Glutamatergic neuron (in vitro differentiated cells): ENCODE measurements at regions not wholly inside any gene's neighbourhood (a gene's known extent, or its start where the extent isn't known, plus 50 kb on each side); places are given as distances from the start of the nearest gene placed in this dataset.
"Not testable (repeated sequence)": the region's sequence is repeated elsewhere in the genome, so short reads cannot be mapped to it uniquely, and the experiment has no call there.

Experiments used
- DNase-seq: peaks from one replicate; pipeline ENCODE4 v3.0.0; 2022
- H3K27ac Mint-ChIP-seq: one replicate; pipeline ENCODE4 v1.8.0; 2020; ENCODE audit warnings: mild to moderate bottlenecking, mixed read lengths, inconsistent platforms; ENCODE audit not compliant: unreplicated experiment
- H3K27me3 Mint-ChIP-seq: one replicate; pipeline ENCODE4 v1.8.0; 2020; ENCODE audit warnings: mild to moderate bottlenecking, moderate library complexity, mixed read lengths, inconsistent platforms; ENCODE audit not compliant: unreplicated experiment
- H3K36me3 Mint-ChIP-seq: one replicate; pipeline ENCODE4 v1.8.0; 2020; ENCODE audit warnings: mild to moderate bottlenecking, mixed read lengths, inconsistent platforms; ENCODE audit not compliant: unreplicated experiment
- H3K4me1 Mint-ChIP-seq: one replicate; pipeline ENCODE4 v1.8.0; 2020; ENCODE audit warnings: mild to moderate bottlenecking, low read depth, mixed read lengths, inconsistent platforms; ENCODE audit not compliant: unreplicated experiment
- H3K4me3 Mint-ChIP-seq: one replicate; pipeline ENCODE4 v1.8.0; 2020; ENCODE audit warnings: mild to moderate bottlenecking, mixed read lengths, inconsistent platforms; ENCODE audit not compliant: unreplicated experiment
- H3K9me3 Mint-ChIP-seq: one replicate; pipeline ENCODE4 v1.8.0; 2020; ENCODE audit warnings: mild to moderate bottlenecking, moderate library complexity, mixed read lengths, inconsistent platforms; ENCODE audit not compliant: unreplicated experiment
- CTCF ChIP-seq: fragments of 200-600 bp; sonication (generic); IDR thresholded peaks from one replicate; pipeline ENCODE4 v1.5.0; 2021; ENCODE audit not compliant: partially characterized antibody, unreplicated experiment

GRCh38 chr14:71165121-71166031 lies 258.1 kb downstream of the PCNX1 start:
- Mint-ChIP-seq H3K4me3 (no peak overlapping the region), H3K27ac (no peak overlapping the region), H3K9me3 (peaks cover 2% of the 10 kb centered on the region), H3K27me3 (peaks cover 2% of the 10 kb centered on the region), H3K4me1 (no peaks in the 10 kb centered on the region), H3K36me3 (peaks cover 5% of the 10 kb centered on the region)
- DNase-seq = no peak
- no peak for TF ChIP-seq CTCF

DNA sequence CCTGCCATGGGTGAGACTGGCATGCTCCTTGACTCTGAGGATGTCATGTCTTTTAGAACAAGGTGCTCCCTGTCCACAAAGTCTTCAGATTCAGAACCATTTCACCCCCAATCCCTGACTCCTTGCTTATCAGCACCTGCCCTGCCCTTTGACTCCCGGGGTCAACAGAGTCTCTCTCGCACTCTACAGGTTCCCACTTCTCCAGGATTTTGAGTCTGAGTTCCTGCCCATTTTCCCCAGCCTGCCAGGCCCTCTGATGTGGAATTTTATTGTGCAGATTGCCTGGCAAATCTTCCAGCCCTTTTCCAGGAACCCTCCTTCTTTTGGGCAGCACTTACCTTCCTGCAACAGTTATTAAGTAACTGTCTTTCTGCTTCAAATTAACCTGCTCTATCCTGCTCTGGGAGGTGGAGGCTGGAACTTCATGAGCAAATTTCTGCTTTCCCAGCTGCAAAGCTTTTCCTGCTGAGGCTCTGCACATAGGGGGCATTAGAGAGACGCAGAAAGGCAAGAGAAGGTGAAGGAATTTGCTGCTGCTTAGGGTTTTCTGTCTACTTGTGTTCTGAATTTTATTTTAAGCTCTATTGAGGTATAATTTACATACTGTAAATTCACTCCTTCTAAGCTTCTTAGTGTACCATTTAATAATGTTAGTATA lies 259.1 kb downstream of the PCNX1 start:
- no peak overlapping the region for H3K27ac Mint-ChIP-seq
- no peak for DNase-seq
- H3K36me3 Mint-ChIP-seq = peaks cover 5% of the 10 kb centered on the region
- peaks cover 3% of the 10 kb centered on the region for H3K27me3 Mint-ChIP-seq
- H3K4me3 Mint-ChIP-seq = no peak overlapping the region
- H3K9me3 Mint-ChIP-seq = peaks cover 2% of the 10 kb centered on the region
- no peak for TF ChIP-seq CTCF
- no peaks in the 10 kb centered on the region for H3K4me1 Mint-ChIP-seq

DNA sequence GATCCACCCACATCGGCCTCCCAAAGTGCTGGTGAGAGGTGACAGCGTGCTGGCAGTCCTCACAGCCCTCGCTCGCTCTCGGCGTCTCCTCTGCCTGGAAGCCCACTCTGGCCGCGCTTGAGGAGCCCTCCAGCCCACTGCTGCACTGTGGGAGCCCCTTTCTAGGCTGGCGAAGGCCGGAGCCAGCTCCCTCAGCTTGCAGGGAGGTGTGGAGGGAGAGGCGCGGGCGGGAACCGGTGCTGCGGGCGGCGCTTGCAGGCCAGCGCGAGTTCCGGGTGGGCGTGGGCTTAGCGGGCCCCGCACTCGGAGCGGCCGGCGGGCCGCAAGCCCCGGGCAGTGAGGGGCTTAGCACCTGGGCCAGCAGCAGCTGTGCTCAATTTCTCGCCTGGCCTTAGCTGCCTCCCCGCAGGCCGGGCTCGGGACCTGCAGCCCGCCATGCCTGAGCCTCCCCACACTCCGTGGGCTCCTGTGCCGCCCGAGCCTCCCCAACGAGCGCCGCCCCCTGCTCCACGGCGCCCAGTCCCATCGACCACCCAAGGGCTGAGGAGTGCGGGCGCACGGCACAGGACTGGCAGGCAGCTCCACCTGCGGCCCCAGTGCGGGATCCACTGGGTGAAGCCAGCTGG lies 260.2 kb downstream of the PCNX1 start:
- H3K27ac Mint-ChIP-seq, H3K27me3 Mint-ChIP-seq, DNase-seq, H3K9me3 Mint-ChIP-seq, H3K36me3 Mint-ChIP-seq, H3K4me3 Mint-ChIP-seq, H3K4me1 Mint-ChIP-seq: not testable (repeated sequence)

DNA sequence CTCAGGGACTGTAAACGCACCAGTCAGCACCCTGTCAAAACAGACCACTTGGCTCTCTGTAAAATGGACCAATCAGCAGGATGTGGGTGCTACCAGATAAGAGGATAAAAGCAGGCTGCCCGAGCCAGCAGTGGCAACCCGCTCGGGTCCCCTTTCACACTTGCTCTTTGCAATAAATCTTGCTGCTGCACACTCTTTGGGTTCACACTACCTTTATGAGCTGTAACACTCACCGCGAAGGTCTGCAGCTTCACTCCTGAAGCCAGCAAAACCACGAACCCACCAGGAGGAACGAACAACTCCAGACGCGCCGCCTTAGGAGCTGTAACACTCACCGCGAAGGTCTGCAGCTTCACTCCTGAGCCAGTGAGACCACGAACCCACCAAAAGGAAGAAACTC lies 260.9 kb downstream of the PCNX1 start:
- not testable (repeated sequence) for H3K4me3 Mint-ChIP-seq, H3K36me3 Mint-ChIP-seq, H3K4me1 Mint-ChIP-seq, H3K27ac Mint-ChIP-seq, DNase-seq, H3K9me3 Mint-ChIP-seq, H3K27me3 Mint-ChIP-seq

DNA sequence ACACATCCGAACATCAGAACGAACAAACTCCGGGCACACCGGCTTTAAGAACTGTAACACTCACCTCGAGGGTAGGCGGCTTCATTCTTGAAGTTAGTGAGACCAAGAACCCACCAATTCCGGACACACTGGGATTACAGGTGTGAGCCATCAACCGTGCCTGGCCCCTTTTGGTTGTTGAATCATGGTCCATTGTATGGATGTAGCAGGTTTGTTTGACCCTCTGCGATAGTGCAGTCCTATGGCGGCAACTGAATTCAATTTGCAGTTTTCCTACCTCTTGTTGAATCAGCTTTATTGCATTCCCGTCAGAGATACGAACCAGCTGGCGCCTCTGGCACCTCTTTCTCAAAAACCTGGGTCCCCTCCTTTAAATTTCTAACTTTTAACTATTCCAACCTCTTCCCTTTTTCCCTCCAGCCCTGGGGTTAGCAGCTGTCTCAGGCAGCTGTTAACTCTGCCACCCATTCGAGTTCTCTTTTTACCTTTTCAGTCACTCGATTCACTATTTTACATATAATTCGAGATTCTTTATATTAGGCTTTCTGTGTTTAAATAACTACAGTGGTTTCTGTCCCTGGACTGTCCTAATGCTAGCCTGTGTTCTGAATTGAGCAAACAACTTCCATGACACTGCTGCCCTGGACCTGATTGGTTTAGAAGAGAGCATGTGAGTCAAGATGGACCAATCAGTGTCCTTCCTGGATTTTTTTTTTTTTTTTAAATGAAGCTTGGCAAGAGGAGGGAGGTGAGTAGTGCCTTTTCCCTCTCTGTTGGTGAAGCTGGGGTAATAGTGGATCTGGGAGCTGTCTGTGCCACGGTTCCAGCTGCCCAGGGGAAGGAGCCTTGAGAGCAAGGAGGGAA lies 261.5 kb downstream of the PCNX1 start:
- peaks cover 2% of the 10 kb centered on the region for H3K9me3 Mint-ChIP-seq
- H3K4me3 Mint-ChIP-seq = no peak overlapping the region
- H3K36me3 Mint-ChIP-seq = peaks cover 5% of the 10 kb centered on the region
- no peak for TF ChIP-seq CTCF
- H3K27ac Mint-ChIP-seq = no peak overlapping the region
- H3K27me3 Mint-ChIP-seq = peaks cover 1% of the 10 kb centered on the region
- DNase-seq = no peak
- no peaks in the 10 kb centered on the region for H3K4me1 Mint-ChIP-seq
